NT2/D1 (cell line): ENCODE measurements at regions not wholly inside any gene's neighbourhood (a gene's known extent, or its start where the extent isn't known, plus 50 kb on each side); places are given as distances from the start of the nearest gene placed in this dataset.

Experiments
- YY1 ChIP-seq: IDR thresholded peaks from 2 replicates; pipeline ENCODE4 v1.6.1; 2011; ENCODE audit not compliant: insufficient read length, insufficient read depth
- ZNF274 ChIP-seq: IDR thresholded peaks from 2 replicates; pipeline ENCODE4 v1.6.1; 2011; ENCODE audit warnings: mild to moderate bottlenecking, low read depth, low read length

DNA sequence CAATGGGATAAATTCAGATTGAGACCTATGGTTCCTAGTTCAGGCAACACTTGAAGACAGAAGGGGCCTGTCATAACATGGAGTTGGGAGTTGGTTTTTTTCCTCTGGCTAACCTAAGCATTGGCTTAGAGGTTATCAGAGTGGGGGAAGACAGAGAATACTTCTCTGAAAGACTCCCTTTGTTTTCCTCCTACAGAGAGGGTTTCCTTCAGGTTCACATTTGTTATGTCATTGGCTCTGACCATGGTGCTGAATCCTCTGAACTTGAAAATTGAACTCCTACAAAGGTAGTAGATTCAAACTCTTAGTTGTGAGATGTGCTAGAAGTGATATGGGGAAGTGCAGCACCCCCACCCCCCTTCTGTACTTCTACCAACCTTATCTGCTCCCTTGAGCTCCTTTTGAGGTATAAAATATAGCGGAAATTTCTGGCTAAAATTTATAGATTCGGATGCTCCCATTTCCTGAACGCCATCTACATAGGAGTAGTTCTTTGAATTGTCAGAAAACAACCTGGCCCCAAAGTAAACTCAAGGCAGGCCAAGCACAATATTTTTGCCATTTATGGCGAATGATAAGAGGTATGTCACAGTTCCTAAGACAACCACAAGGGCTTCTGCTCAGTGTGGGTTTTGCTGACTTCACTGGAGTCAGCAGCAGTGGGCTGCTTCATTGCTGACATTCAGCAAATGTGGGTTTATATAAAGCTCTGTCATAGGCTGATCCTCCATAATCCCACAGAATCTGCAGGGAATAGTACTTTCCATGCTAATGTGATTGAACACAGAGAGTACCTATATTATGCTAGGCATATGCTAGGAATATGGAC lies 131.6 kb upstream of the KLF14 start:
- TF ChIP-seq YY1 (no peak), ZNF274 (no peak)
